ENCODE measurements at regions not wholly inside any gene's neighbourhood (a gene's known extent, or its start where the extent isn't known, plus 50 kb on each side); places are given as distances from the start of the nearest gene placed in this dataset.

DNA sequence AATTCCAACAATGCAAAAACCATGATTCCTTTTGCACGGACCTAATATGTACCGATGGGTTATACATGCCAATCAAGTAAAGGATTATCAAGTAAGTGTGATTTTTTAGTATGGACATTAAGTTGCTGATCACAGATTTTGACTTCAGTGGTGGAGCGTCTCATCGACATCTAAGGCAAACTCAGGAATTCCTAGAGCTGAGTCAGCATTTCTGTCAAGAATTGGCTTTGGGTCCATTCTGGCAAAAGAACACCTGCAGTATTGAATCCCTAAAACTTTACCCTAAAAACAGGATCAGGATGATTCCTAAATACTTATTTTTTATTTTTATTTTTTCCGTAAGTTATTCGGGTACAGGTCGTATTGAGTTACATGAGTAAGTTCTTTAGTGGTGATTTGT, 83.6 kb downstream of the HPGD start:
- TF ChIP-seq EZH2phosphoT487 (IDR thresholded peaks at IDR 0.05; ENCODE audit: insufficient read depth, low read depth) (no peak), EZH2 (IDR thresholded peaks at IDR 0.05; ENCODE audit: insufficient read depth, poor library complexity, severe bottlenecking) (no peak)
